Heart right ventricle (tissue), 16 donors: ENCODE measurements at regions not wholly inside any gene's neighbourhood (a gene's known extent, or its start where the extent isn't known, plus 50 kb on each side); places are given as distances from the start of the nearest gene placed in this dataset.

ENCODE experiments used
- ATAC-seq, 8 donors: fragments of 200-7000 bp; cut with Tn5 transposase; one replicate each; pipeline ENCODE4 v1.9.1; 2020; ENCODE audit warnings: mild to moderate bottlenecking in 8 of 8, moderate library complexity in 8 of 8, moderate number of reproducible peaks in 1 of 8
- DNase-seq, 2 donors: peaks; one replicate each; pipeline ENCODE4 v3.0.0-alpha.2; 2020
- H3K27ac ChIP-seq, 10 donors: fragments of 200-600 bp; sonication (generic) in 2 of 10; one replicate each; pipeline versions ENCODE4 v1.5.0 to v1.8.0; 2020 to 2022; ENCODE audit warnings: mild to moderate bottlenecking in 3 of 10
- H3K27me3 ChIP-seq, 7 donors: fragments of 200-600 bp; one replicate each; pipeline ENCODE4 v1.8.0; 2021 to 2022; ENCODE audit warnings: mild to moderate bottlenecking in 2 of 7
- H3K36me3 ChIP-seq, 9 donors: fragments of 200-600 bp; sonication (generic) in 1 of 9; one replicate each; pipeline versions ENCODE4 v1.5.0 to v1.8.0; 2020 to 2022; ENCODE audit warnings: mild to moderate bottlenecking in 2 of 9
- H3K4me1 ChIP-seq, 9 donors: fragments of 200-600 bp; sonication (generic) in 1 of 9; one replicate each; pipeline versions ENCODE4 v1.5.0 to v1.8.0; 2020 to 2022; ENCODE audit warnings: mild to moderate bottlenecking in 4 of 9
- H3K4me3 ChIP-seq, 10 donors: fragments of 200-600 bp; sonication (generic) in 2 of 10; one replicate each; pipeline versions ENCODE4 v1.5.0 to v1.8.0; 2020 to 2022; ENCODE audit warnings: mild to moderate bottlenecking in 7 of 10, moderate library complexity in 2 of 10
- H3K9me3 ChIP-seq, 11 donors: fragments of 200-600 bp in 10 of 11; sonication (generic) in 2 of 11; one replicate each; pipeline versions ENCODE4 v1.5.0 to v1.8.0; 2013 to 2022; ENCODE audit warnings: mild to moderate bottlenecking in 2 of 11, control low read depth in 1 of 11, moderate library complexity in 1 of 11
- CTCF ChIP-seq, 9 donors: fragments of 200-600 bp; sonication (generic) in 2 of 9; IDR thresholded peaks; one replicate each; pipeline versions ENCODE4 v1.5.0 to v1.8.0; 2021 to 2022; ENCODE audit warnings: antibody characterized with exemption in 9 of 9, mild to moderate bottlenecking in 5 of 9, moderate library complexity in 1 of 9
- WGBS, 2 donors: extraction: QIAGEN DNeasy Blood & Tissue Kit; methylation state at CpG; one replicate each; pipeline ENCODE4 v1.1.7; 2013; ENCODE audit warnings: inconsistent platforms in 1 of 2; 5-methylcytosine and 5-hydroxymethylcytosine counted together
- intact Hi-C, 10 donors: fragments of 100-400 bp; cut with DNase I; formaldehyde crosslinking; loops; one replicate each; pipeline versions ENCODE4 v1.11.1 to v1.14.2; 2022
- donor health status: Arrhythmogenic right ventricular cardiomyopathy.
- donor health status: ischemic (EF 13 %, LVEDD 7.1; RV severe dilation, severe dysfunction).
- donor health status: healthy with polysubstance abuse.
- donor health status: DM: no; HTN: yes; CAD: no.
- donor health status: DM: no; HTN: no; CAD: no.
- donor health status: ischemic (EF 25% LVEDD 6.9; RV normal size, moderate dysfunction).
- donor health status: ischemic (EF 25% LVEDD 5.7; RV mildly dilated, moderate dysfunction).
- donor health status: healthy.
- donor health status: DM: yes; HTN: yes; CAD: no.
- donor health status: Ischemic cardiomyopathy.
- donor health status: ischemic (EF 35%, LVEDD 5.7; RV mildly dilated, moderate dysfunction).
- donor health status: nonischemic (EF 11% LVEDD 7.7; RV severe dilation, severe dysfunction).
- donor health status: DM: yes; HTN: yes; CAD: no.
- donor health status: PGD.
- donor health status: ischemic (EF 29% LVEDD 5.4; RV normal size, mild dysfunction).
- donor health status: nonischemic (EF 23%, LVEDD 6.1; RV moderate dilation, normal function).

GRCh38 chr14:97796511-97796910 lies 999.3 kb downstream of the VRK1 start:
- Histone ChIP-seq H3K27me3 (peaks cover 0 to 8% (median 0%) of the 10 kb centered on the region in 7 donors), H3K9me3 (no peaks in the 10 kb centered on the region), H3K4me1 (no peaks in the 10 kb centered on the region), H3K36me3 (no peaks in the 10 kb centered on the region), H3K27ac (no peak overlapping the region), H3K4me3 (no peak overlapping the region)
- TF ChIP-seq CTCF (IDR thresholded peaks at IDR 0.05) = no peak
- WGBS, 2 donors = 60 to 73% methylated on average over 5 of the region's 5 CpGs
- ATAC-seq (no peak), DNase-seq (no peak)
- intact Hi-C loops = no loop called here

GRCh38 chr14:97798176-97798575 lies 1001.0 kb downstream of the VRK1 start:
- DNase-seq (no peak), ATAC-seq (no peak)
- no peak for TF ChIP-seq CTCF (IDR thresholded peaks at IDR 0.05)
- no peaks in the 10 kb centered on the region for H3K4me1 ChIP-seq
- no peaks in the 10 kb centered on the region for H3K36me3 ChIP-seq
- WGBS, 2 donors = 70 to 71% methylated on average over 9 of the region's 9 CpGs
- H3K9me3 ChIP-seq = no peaks in the 10 kb centered on the region
- intact Hi-C loops = no loop called here
- H3K27me3 ChIP-seq = peaks cover 0 to 8% (median 0%) of the 10 kb centered on the region in 7 donors
- H3K4me3 ChIP-seq = no peak overlapping the region
- no peak overlapping the region for H3K27ac ChIP-seq

GRCh38 chr14:97802430-97803373 lies 1005.5 kb downstream of the VRK1 start:
- Histone ChIP-seq H3K4me3 (no peak overlapping the region), H3K9me3 (no peaks in the 10 kb centered on the region), H3K4me1 (no peaks in the 10 kb centered on the region), H3K36me3 (no peaks in the 10 kb centered on the region), H3K27me3 (peaks cover 0 to 8% (median 0%) of the 10 kb centered on the region in 7 donors), H3K27ac (no peak overlapping the region)
- intact Hi-C loops = no loop called here
- WGBS, 2 donors = 82 to 89% methylated on average over 8 of the region's 8 CpGs
- ATAC-seq = no peak
- TF ChIP-seq CTCF (IDR thresholded peaks at IDR 0.05) = no peak
- no peak for DNase-seq

GRCh38 chr14:97804056-97804455 lies 1006.9 kb downstream of the VRK1 start:
- Histone ChIP-seq H3K4me1 (no peaks in the 10 kb centered on the region), H3K27me3 (peaks cover 0 to 8% (median 0%) of the 10 kb centered on the region in 7 donors), H3K36me3 (no peaks in the 10 kb centered on the region), H3K27ac (no peak overlapping the region), H3K9me3 (no peaks in the 10 kb centered on the region), H3K4me3 (no peak overlapping the region)
- TF ChIP-seq CTCF (IDR thresholded peaks at IDR 0.05) = no peak
- intact Hi-C loops = no loop called here
- ATAC-seq (no peak), DNase-seq (no peak)
- 80 to 90% methylated on average over 2 of the region's 2 CpGs for WGBS, 2 donors
